ENCODE measurements at regions not wholly inside any gene's neighbourhood (a gene's known extent, or its start where the extent isn't known, plus 50 kb on each side); places are given as distances from the start of the nearest gene placed in this dataset.
"Not testable (repeated sequence)": the region's sequence is repeated elsewhere in the genome, so short reads cannot be mapped to it uniquely, and the experiment has no call there.

- DNase-seq, result no peak
- no peak overlapping the region for H3K4me3 Mint-ChIP-seq
- H3K4me1 Mint-ChIP-seq, result no peaks in the 10 kb centered on the region
- H3K27me3 Mint-ChIP-seq (ENCODE audit: low read depth in 3 of 3), result peaks cover 0 to 5% (median 0%) of the 10 kb centered on the region in 3 donors
- peaks cover 3 to 24% (median 9%) of the 10 kb centered on the region in 6 donors for H3K9me3 Mint-ChIP-seq
- no peaks in the 10 kb centered on the region for H3K36me3 Mint-ChIP-seq
- H3K27ac Mint-ChIP-seq, result no peak overlapping the region
Measured at GRCh38 chr20:12535316-12535715, 473.5 kb upstream of the SPTLC3 start.

GRCh38 chr20:12535770-12536169 lies 473.0 kb upstream of the SPTLC3 start:
- H3K27ac Mint-ChIP-seq, result no peak overlapping the region
- H3K27me3 Mint-ChIP-seq (ENCODE audit: low read depth in 3 of 3), result peaks cover 0 to 5% (median 0%) of the 10 kb centered on the region in 3 donors
- no peak for DNase-seq
- H3K36me3 Mint-ChIP-seq, result no peaks in the 10 kb centered on the region
- peaks cover 4 to 25% (median 9%) of the 10 kb centered on the region in 6 donors for H3K9me3 Mint-ChIP-seq
- H3K4me3 Mint-ChIP-seq, result no peak overlapping the region
- H3K4me1 Mint-ChIP-seq, result no peaks in the 10 kb centered on the region

- H3K27me3 Mint-ChIP-seq (ENCODE audit: low read depth in 3 of 3), result peaks cover 0 to 2% (median 0%) of the 10 kb centered on the region in 3 donors
- no peaks in the 10 kb centered on the region for H3K4me1 Mint-ChIP-seq
- H3K4me3 Mint-ChIP-seq, result no peak overlapping the region
- H3K27ac Mint-ChIP-seq, result no peak overlapping the region
- no peaks in the 10 kb centered on the region for H3K36me3 Mint-ChIP-seq
- DNase-seq, result no peak
- peaks cover 0 to 11% (median 2%) of the 10 kb centered on the region in 6 donors for H3K9me3 Mint-ChIP-seq
Measured at GRCh38 chr20:12554426-12554825, 454.3 kb upstream of the SPTLC3 start.

GRCh38 chr20:12555369-12555768 lies 453.4 kb upstream of the SPTLC3 start:
- Mint-ChIP-seq H3K4me1 (no peaks in the 10 kb centered on the region), H3K27ac (no peak overlapping the region), H3K4me3 (no peak overlapping the region), H3K27me3 (ENCODE audit: low read depth in 3 of 3) (peaks cover 0 to 2% (median 0%) of the 10 kb centered on the region in 3 donors), H3K36me3 (no peaks in the 10 kb centered on the region), H3K9me3 (peaks cover 0 to 12% (median 2%) of the 10 kb centered on the region in 6 donors)
- DNase-seq, result no peak

GRCh38 chr20:12555849-12556248 lies 452.9 kb upstream of the SPTLC3 start:
- H3K4me1 Mint-ChIP-seq; H3K36me3 Mint-ChIP-seq; H3K27ac Mint-ChIP-seq; H3K27me3 Mint-ChIP-seq (ENCODE audit: low read depth in 3 of 3); H3K4me3 Mint-ChIP-seq; DNase-seq: not testable (repeated sequence)
- peaks cover 0 to 12% (median 2%) of the 10 kb centered on the region in 6 donors for H3K9me3 Mint-ChIP-seq

- Mint-ChIP-seq H3K36me3 (no peaks in the 10 kb centered on the region), H3K9me3 (peaks cover 2 to 12% (median 5%) of the 10 kb centered on the region in 6 donors), H3K4me3 (no peak overlapping the region), H3K27me3 (ENCODE audit: low read depth in 3 of 3) (peaks cover 0 to 2% (median 0%) of the 10 kb centered on the region in 3 donors), H3K27ac (no peak overlapping the region), H3K4me1 (no peaks in the 10 kb centered on the region)
- DNase-seq, result no peak
Measured at GRCh38 chr20:12557224-12557623, 451.5 kb upstream of the SPTLC3 start.

- H3K9me3 Mint-ChIP-seq, result peaks cover 0 to 37% (median 7%) of the 10 kb centered on the region in 6 donors
- DNase-seq, result no peak
- H3K27me3 Mint-ChIP-seq (ENCODE audit: low read depth in 3 of 3), result peaks cover 0 to 2% (median 0%) of the 10 kb centered on the region in 3 donors
- no peaks in the 10 kb centered on the region for H3K36me3 Mint-ChIP-seq
- no peak overlapping the region for H3K4me3 Mint-ChIP-seq
- H3K27ac Mint-ChIP-seq, result no peak overlapping the region
- no peaks in the 10 kb centered on the region for H3K4me1 Mint-ChIP-seq
Measured at GRCh38 chr20:12564979-12565378, 443.8 kb upstream of the SPTLC3 start.

- Mint-ChIP-seq H3K4me3 (no peak overlapping the region), H3K27me3 (ENCODE audit: low read depth in 3 of 3) (peaks cover 0 to 2% (median 0%) of the 10 kb centered on the region in 3 donors), H3K27ac (no peak overlapping the region), H3K36me3 (no peaks in the 10 kb centered on the region), H3K9me3 (peaks cover 0 to 42% (median 6%) of the 10 kb centered on the region in 6 donors), H3K4me1 (peaks cover 6 to 15% of the 10 kb centered on the region in 2 donors)
- no peak for DNase-seq
Measured at GRCh38 chr20:12566596-12566995, 442.2 kb upstream of the SPTLC3 start.

GRCh38 chr20:12570371-12570770 lies 438.4 kb upstream of the SPTLC3 start:
- Mint-ChIP-seq H3K4me1 (peaks cover 9 to 30% of the 10 kb centered on the region in 2 donors), H3K9me3 (peaks cover 0 to 25% (median 1%) of the 10 kb centered on the region in 6 donors), H3K27me3 (ENCODE audit: low read depth in 3 of 3) (no peaks in the 10 kb centered on the region), H3K4me3 (no peak overlapping the region), H3K36me3 (no peaks in the 10 kb centered on the region), H3K27ac (peak overlapping the region in 1 of 6 donors; percentile 86)
- no peak for DNase-seq

GRCh38 chr20:12573442-12573841 lies 435.3 kb upstream of the SPTLC3 start:
- peaks cover 9 to 30% of the 10 kb centered on the region in 2 donors for H3K4me1 Mint-ChIP-seq
- no peaks in the 10 kb centered on the region for H3K27me3 Mint-ChIP-seq (ENCODE audit: low read depth in 3 of 3)
- no peak overlapping the region for H3K4me3 Mint-ChIP-seq
- no peak for DNase-seq
- peaks cover 0 to 14% (median 1%) of the 10 kb centered on the region in 6 donors for H3K9me3 Mint-ChIP-seq
- H3K36me3 Mint-ChIP-seq, result no peaks in the 10 kb centered on the region
- no peak overlapping the region for H3K27ac Mint-ChIP-seq

- H3K27me3 Mint-ChIP-seq (ENCODE audit: low read depth in 3 of 3), result no peaks in the 10 kb centered on the region
- DNase-seq, result no peak
- H3K36me3 Mint-ChIP-seq, result no peaks in the 10 kb centered on the region
- H3K27ac Mint-ChIP-seq, result no peak overlapping the region
- no peak overlapping the region for H3K4me3 Mint-ChIP-seq
- peaks cover 0 to 9% (median under 1%) of the 10 kb centered on the region in 6 donors for H3K9me3 Mint-ChIP-seq
- H3K4me1 Mint-ChIP-seq, result peaks cover 6 to 25% of the 10 kb centered on the region in 2 donors
Measured at GRCh38 chr20:12575352-12576095, 433.2 kb upstream of the SPTLC3 start.

- peaks cover 2 to 8% of the 10 kb centered on the region in 2 donors for H3K4me1 Mint-ChIP-seq
- no peak overlapping the region for H3K27ac Mint-ChIP-seq
- H3K27me3 Mint-ChIP-seq (ENCODE audit: low read depth in 3 of 3), result no peaks in the 10 kb centered on the region
- DNase-seq, result no peak
- H3K9me3 Mint-ChIP-seq, result peaks cover 0 to 13% (median 6%) of the 10 kb centered on the region in 6 donors
- H3K36me3 Mint-ChIP-seq, result no peaks in the 10 kb centered on the region
- H3K4me3 Mint-ChIP-seq, result no peak overlapping the region
Measured at GRCh38 chr20:12577213-12577612, 431.6 kb upstream of the SPTLC3 start.

GRCh38 chr20:12581644-12582289 lies 427.0 kb upstream of the SPTLC3 start:
- no peaks in the 10 kb centered on the region for H3K36me3 Mint-ChIP-seq

GRCh38 chr20:12582710-12583109 lies 426.1 kb upstream of the SPTLC3 start:
- not testable (repeated sequence) for DNase-seq; H3K4me3 Mint-ChIP-seq; H3K36me3 Mint-ChIP-seq; H3K4me1 Mint-ChIP-seq; H3K27me3 Mint-ChIP-seq (ENCODE audit: low read depth in 3 of 3); H3K27ac Mint-ChIP-seq
- peaks cover 5 to 13% (median 8%) of the 10 kb centered on the region in 6 donors for H3K9me3 Mint-ChIP-seq

More at GRCh38 chr20:12581644-12582289, 427.0 kb upstream of the SPTLC3 start:
- H3K4me3 Mint-ChIP-seq, result no peak overlapping the region
- DNase-seq, result no peak
- peaks cover 5 to 13% (median 8%) of the 10 kb centered on the region in 6 donors for H3K9me3 Mint-ChIP-seq
- no peak overlapping the region for H3K27ac Mint-ChIP-seq
- no peaks in the 10 kb centered on the region for H3K4me1 Mint-ChIP-seq
- H3K27me3 Mint-ChIP-seq (ENCODE audit: low read depth in 3 of 3), result no peaks in the 10 kb centered on the region

All from immature natural killer cell (primary cell).